22Rv1 (cell line): ENCODE measurements at regions not wholly inside any gene's neighbourhood (a gene's known extent, or its start where the extent isn't known, plus 50 kb on each side); places are given as distances from the start of the nearest gene placed in this dataset.

Source experiments
- H3K27ac ChIP-seq: fragments of 450-650 bp; 2 replicates; pipeline ENCODE4 v1.5.1; 2017
- CTCF ChIP-seq: fragments of 450-650 bp; IDR thresholded peaks from 2 replicates; pipeline ENCODE4 v1.5.1; 2017; ENCODE audit warnings: mild to moderate bottlenecking
- ZFX ChIP-seq: fragments of 450-650 bp; IDR thresholded peaks from 2 replicates; pipeline ENCODE4 v1.6.1; 2017; ENCODE audit warnings: antibody characterized with exemption, borderline replicate concordance

DNA sequence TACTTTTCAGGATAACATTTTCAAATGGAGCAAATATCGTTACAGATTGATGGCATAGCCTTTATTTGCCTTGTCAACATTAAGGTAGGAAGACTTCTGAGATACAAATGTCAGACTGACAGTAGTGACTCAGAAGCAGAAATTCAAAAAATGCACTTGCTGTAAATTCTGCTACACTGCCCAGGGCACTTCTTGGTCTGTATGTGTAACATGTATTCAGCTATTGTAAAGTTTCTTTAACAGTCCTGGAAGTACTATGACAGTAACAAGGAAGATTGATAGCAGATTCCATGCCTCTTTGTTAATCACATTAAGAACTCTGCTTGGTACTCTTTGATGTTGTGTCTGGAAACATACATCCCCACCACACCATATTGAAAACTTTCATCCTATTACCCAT lies 69.6 kb upstream of the PCDH18 start:
- H3K27ac ChIP-seq = no peak overlapping the region
- no peak for TF ChIP-seq CTCF
- no peak for TF ChIP-seq ZFX

DNA sequence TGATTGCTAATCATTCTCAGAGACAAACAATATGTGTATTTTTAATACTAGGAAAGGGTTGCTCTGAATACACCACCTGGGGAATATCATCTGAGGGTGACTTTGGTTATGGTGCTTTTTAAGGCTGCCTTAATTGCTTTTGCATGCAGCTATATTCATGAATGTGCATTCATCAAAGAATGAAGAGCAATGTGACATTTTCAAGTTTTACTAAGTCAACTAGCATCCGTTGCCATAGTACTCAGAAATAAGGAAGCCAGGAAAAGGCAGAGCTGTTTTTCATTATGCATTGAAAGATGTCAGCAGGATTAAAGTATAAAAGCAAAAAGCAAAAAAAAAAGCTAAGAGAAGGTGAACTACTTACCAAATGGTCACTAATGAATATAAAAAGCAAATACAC lies 67.4 kb upstream of the PCDH18 start:
- TF ChIP-seq CTCF = no peak
- TF ChIP-seq ZFX = no peak
- no peak overlapping the region for H3K27ac ChIP-seq

DNA sequence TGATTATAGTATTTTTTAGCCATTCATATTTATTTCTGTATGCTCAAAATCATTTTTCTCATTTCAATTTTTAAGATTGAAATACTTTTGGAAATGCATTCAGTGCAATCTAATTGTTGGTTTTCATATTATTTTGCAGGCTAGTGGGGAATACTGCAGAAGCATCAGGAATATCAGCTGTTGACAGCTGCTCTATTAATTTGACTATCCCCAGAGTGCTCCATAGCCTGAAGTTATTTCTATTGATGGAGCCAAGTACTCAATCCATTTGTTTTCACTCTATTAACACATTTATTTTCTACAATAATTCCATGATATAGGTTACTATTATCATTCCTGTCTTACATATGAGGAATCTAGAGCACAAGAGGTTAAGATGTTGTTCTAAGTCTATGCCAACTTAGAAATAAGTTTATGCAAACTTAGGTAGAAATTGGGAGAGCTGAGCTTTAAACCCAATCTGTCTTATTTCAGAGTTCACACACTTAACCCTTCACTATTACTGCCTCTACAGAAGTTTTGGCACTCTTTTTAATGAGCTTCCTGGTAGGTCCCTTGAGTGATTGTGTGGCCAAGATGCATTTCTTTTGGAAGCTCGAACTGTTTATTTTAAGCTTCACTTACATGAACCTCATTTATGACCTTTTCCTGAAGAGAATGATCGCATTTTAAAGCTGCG lies 65.6 kb upstream of the PCDH18 start:
- TF ChIP-seq ZFX (no peak), CTCF (no peak)
- no peak overlapping the region for H3K27ac ChIP-seq

DNA sequence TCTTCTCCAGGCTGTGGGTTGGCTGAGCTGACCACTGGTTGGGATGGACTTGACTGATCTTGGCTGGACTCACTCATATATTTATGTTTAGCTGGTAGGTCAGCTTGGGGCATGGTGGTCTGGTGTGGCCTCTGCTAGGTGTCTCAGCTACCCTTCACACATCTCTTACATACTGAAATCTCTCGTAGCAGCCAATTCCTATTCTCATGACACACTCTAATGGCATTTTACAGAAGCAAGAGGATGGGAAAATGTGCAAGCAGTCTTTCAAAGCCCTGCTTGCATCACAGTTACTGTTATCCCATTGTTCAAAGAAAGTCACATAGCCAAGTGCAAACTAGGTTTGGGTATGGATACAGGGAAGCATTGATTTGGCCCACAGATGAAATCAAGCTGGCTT lies 55.5 kb upstream of the PCDH18 start:
- TF ChIP-seq CTCF (no peak), ZFX (no peak)
- no peak overlapping the region for H3K27ac ChIP-seq

DNA sequence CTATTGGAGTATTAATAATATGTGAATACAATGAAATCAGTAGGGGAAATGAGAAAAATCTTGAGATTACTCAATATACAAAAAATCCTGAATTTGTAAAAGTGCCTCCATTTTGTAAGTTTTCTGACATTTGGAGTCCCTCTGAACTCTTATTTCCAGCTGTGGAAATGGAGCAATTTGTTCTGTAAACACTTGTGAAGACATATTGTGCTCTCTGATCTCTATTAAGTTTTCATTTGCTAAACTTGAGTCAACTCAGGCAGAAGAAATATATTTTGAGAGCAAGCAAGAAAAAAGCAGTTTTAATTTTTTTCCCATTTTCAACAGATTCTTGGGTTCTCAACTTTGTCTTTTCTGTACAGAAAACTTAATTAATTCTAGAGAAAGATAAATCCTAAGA lies 51.4 kb upstream of the PCDH18 start:
- TF ChIP-seq ZFX (no peak), CTCF (no peak)
- H3K27ac ChIP-seq = no peak overlapping the region
